IPS-20b (cell line): ENCODE measurements at regions not wholly inside any gene's neighbourhood (a gene's known extent, or its start where the extent isn't known, plus 50 kb on each side); places are given as distances from the start of the nearest gene placed in this dataset.

ENCODE experiments used
- H3K27ac ChIP-seq: one replicate; pipeline ENCODE4 v1.5.1; 2013; ENCODE audit warnings: low read length
- H3K27me3 ChIP-seq: 2 replicates; pipeline ENCODE4 v1.6.1; 2013; ENCODE audit warnings: mild to moderate bottlenecking, low read length, inconsistent platforms; ENCODE audit not compliant: insufficient read depth
- H3K36me3 ChIP-seq: 2 replicates; pipeline ENCODE4 v1.6.1; 2013; ENCODE audit warnings: low read depth, mild to moderate bottlenecking, inconsistent platforms, low read length, moderate library complexity; ENCODE audit not compliant: insufficient read depth
- H3K4me1 ChIP-seq: 2 replicates; pipeline ENCODE4 v1.6.1; 2013; ENCODE audit warnings: mild to moderate bottlenecking, control low read depth, inconsistent platforms, low read length, moderate library complexity; ENCODE audit not compliant: insufficient read depth
- H3K4me3 ChIP-seq: 2 replicates; pipeline ENCODE4 v1.5.1; 2013; ENCODE audit warnings: mild to moderate bottlenecking, low read length, inconsistent platforms
- H3K9ac ChIP-seq: 2 replicates; pipeline ENCODE4 v1.6.1; 2013; ENCODE audit warnings: low read depth, mild to moderate bottlenecking, inconsistent platforms, low read length, moderate library complexity
- H3K9me3 ChIP-seq: 2 replicates; pipeline ENCODE4 v1.6.1; 2013; ENCODE audit warnings: mild to moderate bottlenecking, low read depth, low read length, inconsistent platforms; ENCODE audit not compliant: insufficient read depth

DNA sequence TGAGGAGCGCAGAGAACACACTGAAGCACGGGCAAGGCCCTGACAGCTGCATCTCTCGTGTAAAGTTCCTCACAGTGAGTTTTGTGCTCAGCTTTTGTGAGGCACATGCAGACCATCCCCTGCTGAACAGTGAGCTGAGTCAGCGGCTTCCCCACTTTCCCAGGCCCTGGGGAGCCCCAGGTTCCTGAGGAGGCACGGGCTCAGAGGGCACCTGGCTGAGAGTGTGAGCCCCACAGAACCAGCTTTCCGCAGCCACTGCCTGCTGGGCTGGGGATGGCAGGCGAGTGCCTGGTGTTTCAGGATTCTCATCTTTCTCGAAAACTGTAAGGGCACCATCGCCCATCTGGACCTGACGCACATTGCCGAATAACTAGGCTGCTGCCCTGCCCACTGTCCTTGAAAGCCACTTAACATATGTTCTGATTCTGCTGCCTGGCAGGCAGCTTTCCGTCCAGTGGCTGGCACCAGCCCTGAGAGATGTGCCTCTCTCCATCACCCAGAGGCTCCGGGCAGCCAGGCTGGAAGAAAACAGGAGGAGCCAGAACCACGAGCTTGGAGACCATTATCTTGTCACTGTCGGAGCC lies 266.7 kb upstream of the FOXF1 start:
- H3K4me3 ChIP-seq: no peak overlapping the region
- H3K27me3 ChIP-seq: no peaks in the 10 kb centered on the region; the same call in 1 of the 2 replicates

DNA sequence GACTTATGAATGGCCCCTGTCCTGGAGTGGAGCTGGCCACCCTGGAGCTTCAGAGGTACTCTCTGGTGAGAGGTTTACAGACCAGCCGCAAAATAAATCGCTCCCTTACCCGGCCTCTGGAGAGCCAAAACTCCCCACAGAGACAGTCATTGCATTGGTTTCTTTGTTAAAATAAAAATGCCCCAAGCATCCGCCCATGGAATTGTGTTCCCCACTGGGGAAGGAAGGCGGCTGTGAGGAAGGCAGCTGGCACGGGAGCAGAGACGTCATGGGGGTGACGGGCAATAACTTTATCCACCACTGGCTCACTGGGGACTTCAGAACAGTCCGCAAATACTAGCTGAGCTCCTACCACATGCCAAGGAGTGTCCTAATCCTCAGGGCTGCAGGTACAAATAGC lies 266.2 kb upstream of the FOXF1 start:
- H3K27me3 ChIP-seq: no peaks in the 10 kb centered on the region; the same call in 1 of the 2 replicates
- H3K9ac ChIP-seq: no peak overlapping the region
- H3K4me1 ChIP-seq: peaks cover 10% of the 10 kb centered on the region; the same call in 1 of the 2 replicates
- no peaks in the 10 kb centered on the region for H3K36me3 ChIP-seq
- H3K9me3 ChIP-seq: no peaks in the 10 kb centered on the region
- H3K4me3 ChIP-seq: no peak overlapping the region
- H3K27ac ChIP-seq: no peak overlapping the region

More for the DNA sequence above, 266.7 kb upstream of the FOXF1 start:
- no peak overlapping the region for H3K27ac ChIP-seq
- no peak overlapping the region for H3K9ac ChIP-seq
- no peaks in the 10 kb centered on the region for H3K36me3 ChIP-seq
- peaks cover 10% of the 10 kb centered on the region; the same call in 1 of the 2 replicates for H3K4me1 ChIP-seq
- no peaks in the 10 kb centered on the region for H3K9me3 ChIP-seq

DNA sequence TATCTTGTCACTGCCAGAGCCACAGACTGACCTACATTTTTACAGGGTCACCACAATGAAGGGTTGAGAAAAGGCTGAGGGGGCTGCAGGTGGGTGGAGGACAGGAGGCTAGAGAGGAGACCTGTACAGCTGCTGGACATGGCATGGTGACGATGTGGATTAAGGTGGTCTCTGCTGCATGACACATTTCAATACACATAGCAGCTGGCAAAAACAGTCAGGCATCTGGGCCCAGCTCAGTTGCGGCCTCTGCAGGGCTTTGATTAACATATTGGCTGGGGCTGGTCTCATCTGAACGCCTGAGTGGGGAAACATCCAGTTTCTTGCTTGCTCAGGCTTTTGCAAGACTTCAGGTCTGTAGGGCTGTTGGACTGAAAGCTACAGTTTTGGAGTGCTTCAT lies 265.4 kb upstream of the FOXF1 start:
- H3K27ac ChIP-seq: no peak overlapping the region
- no peaks in the 10 kb centered on the region; the same call in 1 of the 2 replicates for H3K27me3 ChIP-seq
- peaks cover 10% of the 10 kb centered on the region; the same call in 1 of the 2 replicates for H3K4me1 ChIP-seq
- H3K36me3 ChIP-seq: no peaks in the 10 kb centered on the region
- no peak overlapping the region for H3K4me3 ChIP-seq
- H3K9ac ChIP-seq: no peak overlapping the region
- no peaks in the 10 kb centered on the region for H3K9me3 ChIP-seq

DNA sequence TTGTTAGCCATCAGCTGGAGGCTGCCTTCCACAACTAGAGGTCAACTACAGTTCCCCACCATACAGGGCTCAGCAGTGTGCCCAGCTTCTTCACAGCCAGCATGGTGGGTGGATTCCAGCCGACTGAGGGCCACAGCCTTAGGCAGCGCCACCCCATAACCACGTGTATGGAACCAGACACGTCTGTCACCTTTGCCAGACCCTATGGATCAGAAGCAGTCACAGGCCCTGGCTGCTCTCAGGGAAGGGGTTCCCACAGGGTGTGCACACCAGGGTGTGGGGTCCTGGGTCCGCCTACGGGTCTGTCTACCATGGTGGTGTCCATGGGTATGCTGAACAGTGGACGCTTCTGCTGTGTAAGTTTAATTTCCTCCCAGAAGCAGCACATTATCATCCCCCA lies 265.0 kb upstream of the FOXF1 start:
- Histone ChIP-seq H3K27ac (no peak overlapping the region), H3K36me3 (no peaks in the 10 kb centered on the region), H3K4me3 (no peak overlapping the region), H3K4me1 (peaks cover 6% of the 10 kb centered on the region; the same call in 1 of the 2 replicates), H3K27me3 (no peaks in the 10 kb centered on the region; the same call in 1 of the 2 replicates), H3K9ac (no peak overlapping the region), H3K9me3 (no peaks in the 10 kb centered on the region)

DNA sequence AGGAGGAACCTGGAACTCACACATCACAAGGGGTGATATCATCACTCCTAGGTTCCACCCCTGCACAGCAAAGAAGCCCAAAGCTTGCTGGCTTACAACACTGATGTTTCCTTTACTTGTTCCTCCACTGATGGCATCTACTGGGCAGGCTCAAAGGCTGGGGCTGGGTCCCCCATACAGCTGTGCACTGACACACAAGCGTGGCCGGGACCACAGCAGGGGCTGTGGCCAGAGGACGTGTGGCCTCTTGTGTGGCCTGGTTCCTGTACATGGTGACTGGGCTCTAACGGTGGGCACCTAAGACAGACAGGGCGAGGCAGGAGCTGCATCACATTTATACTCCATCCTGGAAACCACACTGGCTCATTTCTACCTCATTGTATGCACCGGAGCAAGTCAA lies 264.4 kb upstream of the FOXF1 start:
- no peak overlapping the region for H3K9ac ChIP-seq
- H3K27ac ChIP-seq: no peak overlapping the region
- no peak overlapping the region for H3K4me3 ChIP-seq
- no peaks in the 10 kb centered on the region for H3K9me3 ChIP-seq
- H3K36me3 ChIP-seq: no peaks in the 10 kb centered on the region
- H3K4me1 ChIP-seq: peaks cover 4% of the 10 kb centered on the region; the same call in 1 of the 2 replicates
- no peaks in the 10 kb centered on the region; the same call in 1 of the 2 replicates for H3K27me3 ChIP-seq

DNA sequence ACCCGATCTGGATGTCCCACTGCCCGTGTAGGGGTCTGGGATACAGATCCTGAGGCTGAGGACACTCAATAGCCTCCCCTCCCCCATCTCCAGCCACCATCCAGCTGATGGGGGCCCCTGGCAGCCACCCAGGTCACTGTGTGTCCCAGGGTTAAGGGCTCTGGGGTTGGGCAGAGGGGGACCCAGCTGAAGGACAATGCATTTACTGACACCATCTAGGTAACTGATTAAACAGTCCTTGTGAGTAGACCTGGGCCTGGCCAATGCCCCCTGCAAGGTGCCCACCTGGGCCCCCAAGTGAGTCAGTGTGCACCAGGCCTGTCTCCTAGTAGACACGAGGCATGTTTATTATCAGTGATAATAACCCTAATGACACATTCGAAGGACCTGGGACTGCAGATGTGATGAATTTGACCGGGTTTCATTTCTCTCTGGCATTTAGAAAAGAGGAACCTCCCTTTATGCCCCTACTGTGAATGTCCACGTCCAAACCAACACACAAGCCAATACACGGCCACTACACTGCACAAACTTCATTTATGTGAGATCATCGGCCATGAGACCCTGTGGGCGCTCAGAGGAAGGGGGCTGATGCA lies 261.9 kb upstream of the FOXF1 start:
- no peaks in the 10 kb centered on the region for H3K9me3 ChIP-seq
- no peak overlapping the region for H3K4me3 ChIP-seq
- no peaks in the 10 kb centered on the region; the same call in 1 of the 2 replicates for H3K4me1 ChIP-seq
- no peak overlapping the region for H3K9ac ChIP-seq
- no peaks in the 10 kb centered on the region; the same call in 1 of the 2 replicates for H3K27me3 ChIP-seq
- H3K36me3 ChIP-seq: no peaks in the 10 kb centered on the region
- no peak overlapping the region for H3K27ac ChIP-seq

DNA sequence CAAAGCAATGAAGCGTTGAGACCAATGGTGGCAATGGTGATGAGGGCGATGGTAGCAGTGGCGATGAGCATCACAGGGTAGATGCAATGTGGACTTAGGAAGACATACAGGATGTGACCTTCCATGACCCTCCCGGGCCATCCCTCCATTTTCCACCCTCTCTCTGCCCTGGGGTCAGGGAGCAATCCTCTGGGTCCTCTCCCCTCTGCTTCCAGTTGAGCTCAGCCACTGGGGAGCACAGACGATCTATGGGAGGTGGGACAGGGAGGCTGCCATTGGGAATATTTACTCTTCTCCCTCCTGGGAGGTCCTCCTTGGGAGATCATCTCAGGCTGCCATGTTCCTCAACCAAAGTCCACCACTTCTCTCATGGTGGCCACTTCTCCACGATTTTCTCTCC lies 260.7 kb upstream of the FOXF1 start:
- Histone ChIP-seq H3K36me3 (no peaks in the 10 kb centered on the region), H3K4me1 (no peaks in the 10 kb centered on the region), H3K9ac (no peak overlapping the region), H3K27ac (no peak overlapping the region), H3K4me3 (no peak overlapping the region), H3K9me3 (no peaks in the 10 kb centered on the region), H3K27me3 (no peaks in the 10 kb centered on the region; the same call in 1 of the 2 replicates)

DNA sequence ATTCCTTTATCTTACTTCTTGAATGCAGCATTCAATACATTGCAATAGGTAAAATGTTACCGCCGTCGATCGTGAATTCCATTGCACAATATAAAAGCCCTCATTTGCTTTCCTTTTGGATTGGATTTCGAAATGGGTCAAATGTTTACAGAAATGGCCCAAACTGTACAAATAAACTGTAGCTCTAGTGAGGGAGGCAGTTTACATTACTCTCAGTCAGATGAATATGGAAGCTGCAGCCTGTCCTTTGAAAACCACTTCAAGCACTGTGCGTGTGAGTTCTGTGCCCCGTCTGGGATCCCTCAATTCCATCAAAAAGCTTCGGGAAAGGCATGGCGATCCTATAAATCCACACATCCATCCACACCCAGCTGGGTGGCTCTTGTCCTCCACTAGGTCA lies 258.6 kb upstream of the FOXF1 start:
- Histone ChIP-seq H3K9me3 (no peaks in the 10 kb centered on the region), H3K9ac (no peak overlapping the region), H3K27ac (no peak overlapping the region), H3K4me1 (no peaks in the 10 kb centered on the region), H3K4me3 (no peak overlapping the region), H3K27me3 (no peaks in the 10 kb centered on the region; the same call in 1 of the 2 replicates), H3K36me3 (no peaks in the 10 kb centered on the region)

DNA sequence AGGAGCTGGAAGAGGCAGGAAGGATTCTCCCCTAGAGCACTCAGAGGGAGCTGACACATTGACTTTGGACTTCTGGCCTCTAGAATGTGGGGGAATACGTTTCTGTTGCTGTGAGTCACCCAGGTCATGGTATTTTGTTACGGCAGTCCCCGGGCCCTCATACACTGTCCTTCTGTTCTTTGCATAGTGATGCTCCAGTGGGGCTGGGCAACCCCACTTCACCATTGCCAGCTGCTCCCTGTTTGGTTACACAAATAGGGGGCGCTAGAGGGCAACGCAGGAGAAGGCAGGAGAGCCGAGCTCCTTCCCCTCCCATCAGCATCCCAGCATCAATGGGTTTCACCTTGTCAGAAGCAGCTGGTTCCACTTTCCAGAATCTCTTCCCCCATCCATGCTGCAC lies 257.7 kb upstream of the FOXF1 start:
- Histone ChIP-seq H3K27me3 (no peaks in the 10 kb centered on the region; the same call in 1 of the 2 replicates), H3K27ac (no peak overlapping the region), H3K36me3 (no peaks in the 10 kb centered on the region), H3K4me1 (no peaks in the 10 kb centered on the region), H3K4me3 (no peak overlapping the region), H3K9ac (no peak overlapping the region), H3K9me3 (no peaks in the 10 kb centered on the region)

DNA sequence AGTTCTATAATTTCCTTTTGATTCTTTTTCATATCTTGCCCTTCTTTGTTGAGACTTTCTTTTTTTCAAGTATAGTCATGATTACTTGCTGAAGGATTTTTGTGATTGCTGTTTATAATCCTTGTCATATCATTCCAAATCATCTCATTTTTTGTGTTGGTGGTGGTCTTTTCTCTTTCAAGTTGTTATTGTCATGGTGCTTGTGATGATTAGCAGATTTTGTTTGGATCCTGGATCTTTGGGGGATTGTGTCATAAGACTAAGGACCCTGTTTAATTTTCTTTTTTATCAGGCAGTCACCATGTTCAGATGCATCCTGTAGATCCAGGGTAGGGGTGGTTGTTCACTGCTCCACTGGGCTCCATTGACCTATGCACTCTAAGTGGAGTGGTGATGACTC lies 254.4 kb upstream of the FOXF1 start:
- no peaks in the 10 kb centered on the region for H3K9me3 ChIP-seq
- H3K36me3 ChIP-seq: no peaks in the 10 kb centered on the region
- no peak overlapping the region for H3K27ac ChIP-seq
- no peak overlapping the region for H3K9ac ChIP-seq
- no peak overlapping the region for H3K4me3 ChIP-seq
- H3K27me3 ChIP-seq: no peaks in the 10 kb centered on the region
- no peaks in the 10 kb centered on the region for H3K4me1 ChIP-seq

DNA sequence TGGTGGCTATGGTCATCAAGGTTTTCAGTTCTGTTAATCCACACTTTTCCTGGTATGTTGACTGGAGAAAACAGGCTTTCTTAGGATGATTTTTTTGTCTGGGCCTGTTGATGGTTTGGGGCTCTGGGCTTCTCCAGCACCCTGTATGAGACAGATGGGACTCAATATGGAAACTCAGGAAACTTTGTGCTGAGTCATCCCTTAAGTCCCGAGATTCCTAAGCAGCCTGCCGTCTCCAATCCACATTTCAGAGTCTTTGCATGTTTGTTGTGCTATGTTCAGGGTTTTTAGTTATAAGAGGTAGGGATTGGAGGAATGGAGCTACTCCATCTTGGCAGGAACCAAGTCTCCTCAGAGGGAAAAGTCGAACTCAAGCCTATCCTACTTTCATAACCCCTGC lies 253.3 kb upstream of the FOXF1 start:
- no peak overlapping the region for H3K4me3 ChIP-seq
- H3K9ac ChIP-seq: no peak overlapping the region
- H3K27ac ChIP-seq: no peak overlapping the region
- peaks cover 4% of the 10 kb centered on the region; the same call in 1 of the 2 replicates for H3K9me3 ChIP-seq
- H3K36me3 ChIP-seq: no peaks in the 10 kb centered on the region
- H3K27me3 ChIP-seq: no peaks in the 10 kb centered on the region
- no peaks in the 10 kb centered on the region for H3K4me1 ChIP-seq

DNA sequence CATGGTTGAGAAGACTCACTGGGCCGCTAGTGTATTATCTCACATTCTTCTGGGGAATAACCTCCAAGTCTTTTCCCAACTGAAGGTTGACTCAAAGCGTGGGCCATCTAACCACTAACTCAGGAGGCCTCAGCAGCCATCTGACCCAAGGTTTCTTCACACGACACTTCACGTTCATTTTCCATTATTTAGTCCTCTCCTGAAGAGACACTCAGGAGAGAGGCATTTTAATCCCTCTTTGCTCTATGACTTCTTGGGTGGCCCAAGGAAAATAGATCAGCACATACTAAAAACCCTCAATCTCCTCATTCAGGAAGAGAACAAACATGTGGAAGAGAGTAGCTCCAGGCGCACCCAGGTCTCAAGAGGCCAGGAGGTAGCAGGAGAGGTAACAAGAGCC lies 252.8 kb upstream of the FOXF1 start:
- Histone ChIP-seq H3K4me1 (no peaks in the 10 kb centered on the region), H3K9me3 (peaks cover 4% of the 10 kb centered on the region; the same call in 1 of the 2 replicates), H3K4me3 (no peak overlapping the region), H3K36me3 (no peaks in the 10 kb centered on the region), H3K9ac (no peak overlapping the region), H3K27ac (no peak overlapping the region), H3K27me3 (no peaks in the 10 kb centered on the region)
